C4-2B (cell line): ENCODE measurements at regions not wholly inside any gene's neighbourhood (a gene's known extent, or its start where the extent isn't known, plus 50 kb on each side); places are given as distances from the start of the nearest gene placed in this dataset.
"Not testable (repeated sequence)": the region's sequence is repeated elsewhere in the genome, so short reads cannot be mapped to it uniquely, and the experiment has no call there.

Source experiments
- CTCF ChIP-seq: fragments of 450-650 bp; conservative IDR thresholded peaks from 2 replicates; pipeline ENCODE4 v1.5.1; 2017; ENCODE audit warnings: mild to moderate bottlenecking
- ZFX ChIP-seq: fragments of 450-650 bp; IDR thresholded peaks from 2 replicates; pipeline ENCODE4 v1.6.1; 2017

DNA sequence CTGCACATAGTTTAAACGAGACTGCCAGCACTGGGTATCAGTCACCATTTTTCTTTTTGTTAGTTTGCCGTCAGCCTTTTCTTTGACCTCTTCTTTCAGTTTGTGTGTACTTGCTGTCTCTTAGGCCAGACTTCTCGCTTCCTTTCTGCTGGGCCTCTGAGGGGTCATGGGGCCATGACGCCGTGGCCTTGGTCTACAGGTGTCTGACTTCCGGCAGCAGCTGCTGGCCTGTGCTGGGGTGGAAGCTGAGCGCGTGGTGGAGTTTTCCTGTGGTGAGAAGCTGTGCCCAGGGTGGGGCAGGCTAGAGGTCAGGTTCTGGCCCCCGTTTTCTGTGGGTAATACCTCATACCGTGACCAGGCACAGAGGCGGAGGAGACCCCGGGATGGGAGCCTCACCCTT is 101.6 kb upstream of the PZP start:
- TF ChIP-seq CTCF, ZFX: not testable (repeated sequence)
